OCI-LY7 (cell line): ENCODE measurements at regions not wholly inside any gene's neighbourhood (a gene's known extent, or its start where the extent isn't known, plus 50 kb on each side); places are given as distances from the start of the nearest gene placed in this dataset.

ENCODE experiments used
- CTCF ChIP-seq: fragments of 200-600 bp; sonication (generic); conservative IDR thresholded peaks from 2 replicates; pipeline ENCODE4 v1.5.1; 2014; ENCODE audit warnings: mild to moderate bottlenecking, antibody characterized with exemption, low read length, moderate library complexity, mixed read lengths
- EZH2phosphoT487 ChIP-seq: fragments of 200-600 bp; sonication (generic); IDR thresholded peaks from 2 replicates; pipeline ENCODE4 v1.6.1; 2018; ENCODE audit warnings: low read depth, borderline replicate concordance, mild to moderate bottlenecking, mixed run types, antibody characterized with exemption, low read length, moderate library complexity, mixed read lengths

GRCh38 chr1:112234710-112235109, 161.3 kb upstream of the CTTNBP2NL start:
- TF ChIP-seq CTCF (no peak), EZH2phosphoT487 (no peak)
